ENCODE measurements at regions not wholly inside any gene's neighbourhood (a gene's known extent, or its start where the extent isn't known, plus 50 kb on each side); places are given as distances from the start of the nearest gene placed in this dataset.

- DNase-seq (ENCODE audit: low spot score): no peak
Observed at GRCh38 chr2:2871480-2872308, 505.9 kb downstream of the EIPR1 start.

DNA sequence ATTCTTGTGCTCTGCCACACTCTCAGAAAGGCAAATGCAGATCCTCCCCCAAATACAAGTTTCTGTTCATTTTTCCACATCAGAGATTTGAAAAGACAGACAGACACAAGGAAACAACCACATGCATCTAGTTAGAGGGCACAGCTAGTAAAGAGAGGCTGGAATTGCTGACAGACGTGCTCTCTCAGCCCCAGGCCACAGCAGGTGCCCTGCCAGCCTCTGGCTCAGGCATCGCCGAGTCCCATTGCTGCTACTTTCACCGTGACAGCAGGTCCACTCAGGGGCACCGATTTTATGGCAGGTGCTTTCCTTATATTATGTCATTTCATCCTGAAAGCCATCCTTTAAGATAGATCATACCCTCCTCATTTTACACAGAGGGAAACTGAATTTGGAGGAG is 507.5 kb downstream of the EIPR1 start:
- no peak for DNase-seq (ENCODE audit: low spot score)

DNA sequence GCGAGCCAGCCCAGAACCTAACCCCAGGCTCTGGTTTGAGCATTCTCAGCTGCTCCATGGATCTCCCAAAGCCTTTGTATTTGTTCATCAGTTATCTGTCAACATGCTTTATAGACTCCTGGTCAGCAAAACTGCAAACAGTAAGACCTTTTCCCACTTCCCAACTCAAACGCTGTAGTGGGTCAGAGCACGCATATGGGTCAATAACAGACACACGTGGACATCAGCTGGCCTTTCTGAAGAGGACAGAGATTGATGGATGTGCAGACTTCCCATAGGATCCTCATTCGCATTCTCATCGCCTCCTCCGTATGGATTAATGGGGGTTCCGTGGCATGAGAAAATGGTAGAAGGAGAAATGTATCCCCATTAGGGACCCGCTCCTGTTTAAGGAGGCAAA is 508.1 kb downstream of the EIPR1 start:
- DNase-seq (ENCODE audit: low spot score): no peak

DNA sequence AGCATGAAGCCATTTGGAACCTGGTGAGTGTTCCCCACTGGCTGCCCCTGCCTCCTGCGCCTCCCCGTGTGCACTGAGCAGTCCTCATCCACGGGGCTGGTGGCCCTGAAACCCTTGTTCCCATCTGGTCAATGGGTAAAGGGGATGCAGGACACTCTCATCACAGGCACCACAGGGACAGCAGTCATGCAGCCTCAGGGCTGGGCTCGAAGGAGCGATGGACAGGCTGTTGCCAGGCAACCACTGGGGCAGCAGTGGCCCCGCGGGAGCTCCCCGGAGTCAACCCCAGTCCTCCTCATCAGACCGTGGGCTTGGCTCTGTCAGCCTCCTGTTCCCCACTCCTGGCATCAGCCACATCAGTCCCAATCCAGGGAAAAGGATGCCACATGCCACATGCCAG is 509.5 kb downstream of the EIPR1 start:
- DNase-seq (ENCODE audit: low spot score): no peak

- DNase-seq (ENCODE audit: low spot score): no peak
Observed at GRCh38 chr2:2867397-2867979, 510.1 kb downstream of the EIPR1 start.

GRCh38 chr2:2866459-2866858 is 511.2 kb downstream of the EIPR1 start:
- no peak for DNase-seq (ENCODE audit: low spot score)

GRCh38 chr2:2862386-2862785 is 515.2 kb downstream of the EIPR1 start:
- DNase-seq (ENCODE audit: low spot score): no peak

DNA sequence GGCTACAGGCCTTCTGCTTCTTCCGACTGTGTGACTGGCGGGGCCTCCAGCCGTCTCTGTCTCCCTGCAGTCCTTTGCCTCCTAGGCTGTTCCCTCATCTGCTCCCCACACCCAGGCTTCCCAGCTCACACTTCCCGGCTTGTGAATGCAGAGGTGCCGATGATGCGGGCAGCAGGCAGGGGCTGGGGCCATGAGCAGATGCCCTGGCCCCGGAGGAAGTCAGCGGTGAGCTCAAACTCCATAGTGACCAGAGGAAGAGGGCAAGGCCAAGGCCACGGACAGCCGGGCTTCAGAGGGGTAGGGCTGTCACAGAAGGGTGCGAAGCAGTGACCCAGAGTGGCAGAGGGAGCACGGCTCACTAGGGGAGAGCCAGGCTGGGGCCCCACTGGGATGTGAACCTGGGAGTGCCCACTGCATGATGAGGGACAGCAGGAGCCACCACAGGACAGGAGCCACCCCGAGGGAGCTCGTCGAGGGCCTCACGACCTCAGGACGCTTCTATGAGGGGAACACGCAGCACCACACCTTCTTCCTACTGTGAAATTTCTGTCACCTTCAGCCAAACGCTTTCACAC is 515.9 kb downstream of the EIPR1 start:
- DNase-seq (ENCODE audit: low spot score): no peak

DNA sequence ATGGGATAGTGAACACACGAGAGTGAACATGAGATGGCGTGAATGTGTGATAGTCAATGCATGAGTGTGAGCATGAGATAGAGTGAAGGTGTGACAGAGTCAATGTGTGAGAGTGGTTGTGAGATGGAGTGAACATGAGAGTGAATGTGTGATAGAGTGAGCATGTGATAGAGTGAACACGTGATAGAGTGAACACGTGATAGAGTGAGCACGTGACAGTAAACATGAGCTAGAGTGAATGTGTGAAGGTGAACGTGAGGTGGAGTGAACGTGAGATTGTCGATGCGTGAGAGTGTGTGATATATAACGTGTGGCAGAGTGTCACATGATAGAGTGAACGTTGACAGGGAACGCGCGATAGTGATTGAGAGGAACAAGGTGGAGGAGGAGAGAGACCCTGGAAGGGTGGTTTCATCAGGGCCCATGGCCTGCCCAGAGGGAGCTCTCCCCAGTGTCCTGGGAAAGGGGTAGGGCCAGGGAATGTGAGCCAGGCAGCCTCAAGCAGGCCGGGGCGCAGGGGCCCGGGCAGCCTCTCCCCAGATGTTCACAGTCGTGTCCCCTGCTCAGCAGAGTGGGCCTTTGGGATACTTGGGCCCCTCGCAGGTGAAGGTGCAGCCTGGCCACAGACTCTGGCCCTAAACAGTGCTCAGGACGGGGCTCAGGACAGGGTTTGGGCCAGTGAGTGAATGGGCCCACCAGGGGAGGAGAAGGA is 516.9 kb downstream of the EIPR1 start:
- DNase-seq (ENCODE audit: low spot score): no peak

GRCh38 chr2:2859732-2860131 is 517.9 kb downstream of the EIPR1 start:
- DNase-seq (ENCODE audit: low spot score): no peak

DNA sequence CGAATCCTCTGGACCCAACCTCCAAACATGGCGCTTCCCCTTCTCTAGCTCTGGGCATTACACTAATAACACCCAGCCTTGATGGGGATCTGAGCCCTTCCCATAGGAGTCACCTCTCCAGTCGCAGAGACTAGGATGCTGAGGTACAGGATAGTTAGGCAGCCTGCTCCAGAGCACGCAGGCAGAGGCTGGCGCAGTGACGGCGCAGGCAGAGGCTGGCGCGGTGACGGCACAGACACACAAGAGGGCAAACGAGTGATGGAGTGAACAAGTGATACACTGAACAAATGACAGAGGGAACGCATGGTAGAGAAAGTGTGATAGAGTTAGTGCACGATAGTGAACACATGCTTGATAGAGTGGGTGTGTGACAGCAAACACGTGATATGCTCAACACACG is 518.5 kb downstream of the EIPR1 start:
- no peak for DNase-seq (ENCODE audit: low spot score)

GRCh38 chr2:2856723-2857415 is 520.7 kb downstream of the EIPR1 start:
- DNase-seq (ENCODE audit: low spot score): no peak

GRCh38 chr2:2855297-2855696 is 522.3 kb downstream of the EIPR1 start:
- DNase-seq (ENCODE audit: low spot score): no peak

- DNase-seq (ENCODE audit: low spot score): no peak
Observed at GRCh38 chr2:2853346-2853745, 522.3 kb upstream of the MYT1L start.

DNA sequence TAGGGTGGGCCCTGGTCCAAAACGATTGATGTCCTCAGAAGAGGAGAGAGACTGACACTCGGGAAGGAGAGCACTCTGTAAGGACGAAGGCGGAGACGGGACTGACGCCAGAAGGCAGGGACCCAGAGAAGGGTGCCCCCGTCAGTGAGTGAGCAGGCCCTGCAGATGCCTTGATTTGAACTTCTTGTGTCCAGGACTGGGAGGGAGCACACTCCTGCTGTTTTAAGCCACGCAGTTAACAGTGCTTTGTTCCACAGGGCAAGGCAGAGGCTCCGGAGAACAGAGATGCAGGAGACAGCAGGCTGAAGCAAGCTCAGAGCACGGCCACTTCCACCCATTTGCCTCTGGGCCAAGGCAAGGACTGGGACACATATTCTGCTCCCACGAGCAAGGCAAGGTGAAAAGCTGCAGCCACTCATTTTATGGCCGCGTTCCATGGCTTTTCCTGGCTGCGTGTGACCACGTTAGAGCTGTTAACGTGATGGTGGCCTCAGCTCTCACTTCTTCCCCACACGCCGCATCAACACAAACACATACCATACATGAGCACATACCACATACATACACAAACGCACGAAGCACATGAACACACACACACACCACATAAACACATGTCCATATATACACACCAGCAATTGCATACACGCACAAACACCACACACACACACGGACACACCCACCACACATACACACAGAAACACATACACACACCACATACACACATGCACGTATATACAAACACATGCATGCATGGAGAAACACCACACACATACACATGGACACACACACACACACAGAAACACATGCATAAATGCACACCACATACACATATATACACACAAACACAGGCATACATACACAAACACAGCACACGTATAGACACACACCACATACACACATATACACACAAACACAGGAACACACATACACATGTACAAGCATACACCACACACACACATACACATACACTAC is 521.0 kb upstream of the MYT1L start:
- no peak for DNase-seq (ENCODE audit: low spot score)

- DNase-seq (ENCODE audit: low spot score): no peak
Observed at GRCh38 chr2:2851316-2851715, 520.2 kb upstream of the MYT1L start.

GRCh38 chr2:2850859-2851258 is 519.8 kb upstream of the MYT1L start:
- no peak for DNase-seq (ENCODE audit: low spot score)

- DNase-seq (ENCODE audit: low spot score): no peak
Observed at GRCh38 chr2:2850218-2850755, 519.2 kb upstream of the MYT1L start.

DNA sequence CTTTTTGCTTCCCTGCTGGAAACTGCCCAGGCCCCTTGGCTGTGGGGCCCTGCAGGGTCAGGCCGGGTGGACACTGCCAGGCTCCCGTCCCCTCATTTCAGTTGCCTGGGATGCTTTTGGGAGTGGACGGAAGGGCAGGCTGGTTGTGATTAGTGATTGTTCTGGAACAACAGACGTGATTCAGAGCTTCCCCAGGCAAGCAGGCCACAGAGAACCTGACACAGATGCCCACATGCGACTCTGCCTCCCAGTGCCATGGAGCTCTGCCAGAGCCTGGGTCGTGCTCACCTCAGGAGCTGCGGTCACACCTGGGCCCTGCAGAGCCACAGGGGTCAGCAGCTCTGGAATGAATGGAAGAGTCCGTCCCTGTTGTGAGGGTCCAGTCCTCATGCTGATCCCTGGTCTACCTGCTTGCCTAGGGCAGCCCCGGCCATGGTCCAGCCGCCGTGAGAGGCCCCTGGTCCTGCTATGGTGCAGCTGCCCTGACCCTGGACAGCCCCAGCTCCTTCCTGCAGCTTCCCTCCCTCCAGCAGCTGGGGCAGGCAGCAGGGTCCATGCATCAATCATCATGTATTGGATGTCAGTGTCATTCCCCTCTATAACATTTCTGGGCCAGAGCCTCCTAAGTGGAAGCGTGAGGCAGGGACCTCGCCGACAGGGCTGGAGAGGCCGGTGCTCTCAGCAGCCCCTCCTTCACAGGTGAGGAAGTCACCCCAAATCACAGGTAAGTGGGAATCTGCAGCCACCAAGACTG is 518.6 kb upstream of the MYT1L start:
- DNase-seq (ENCODE audit: low spot score): no peak

Data from HuH-7 (cell line).